ENCODE measurements at regions not wholly inside any gene's neighbourhood (a gene's known extent, or its start where the extent isn't known, plus 50 kb on each side); places are given as distances from the start of the nearest gene placed in this dataset.

DNA sequence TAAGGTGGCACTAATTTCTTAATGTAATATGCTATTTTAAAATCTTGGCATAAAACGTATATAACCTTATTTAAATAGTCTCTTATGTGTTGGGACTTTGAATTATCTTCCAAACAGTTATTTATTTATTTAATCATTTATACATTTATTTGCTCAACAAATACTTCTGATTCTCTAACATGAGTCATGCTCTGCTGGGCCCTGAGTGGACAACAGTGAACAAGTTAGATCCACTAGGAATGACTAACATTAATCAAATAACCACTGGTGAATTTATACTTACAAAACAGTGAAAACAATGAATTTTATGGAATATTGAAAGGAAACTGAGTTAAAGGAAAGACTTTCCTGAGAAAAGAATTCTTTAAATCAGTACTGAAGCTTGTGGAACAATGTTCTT lies 1257.2 kb upstream of the CHAC2 start:
- Histone ChIP-seq H3K4me1 (ENCODE audit: insufficient read depth) (no peaks in the 10 kb centered on the region), H3K27ac (no peak overlapping the region), H4K20me1 (ENCODE audit: insufficient read depth, poor library complexity, severe bottlenecking) (no peaks in the 10 kb centered on the region), H3K9me3 (ENCODE audit: low read depth) (no peaks in the 10 kb centered on the region), H3K79me2 (no peaks in the 10 kb centered on the region), H3K4me2 (no peak overlapping the region), H3K9me2 (replicated peaks; ENCODE audit: insufficient read depth) (no peaks in the 10 kb centered on the region), H2AFZ (no peak overlapping the region), H3K36me3 (replicated peaks; ENCODE audit: insufficient read depth, low read depth) (no peaks in the 10 kb centered on the region), H3K27me3 (no peaks in the 10 kb centered on the region), H3K4me3 (no peak overlapping the region)
- no peak for DNase-seq (ENCODE audit: low spot score)
- TF ChIP-seq EZH2phosphoT487 (IDR thresholded peaks at IDR 0.05; ENCODE audit: low read depth, severe bottlenecking, unreplicated experiment): no peak
- WGBS (ENCODE audit: low lambda C conversion rate, missing lambda C conversion rate): 93% methylated on average over 1 of the region's 1 CpG

GRCh38 chr2:52502476-52502860 lies 1265.1 kb upstream of the CHAC2 start:
- H3K27ac ChIP-seq: no peak overlapping the region
- no peaks in the 10 kb centered on the region for H3K36me3 ChIP-seq (replicated peaks; ENCODE audit: insufficient read depth, low read depth)
- H3K9me3 ChIP-seq (ENCODE audit: low read depth): no peaks in the 10 kb centered on the region
- H2AFZ ChIP-seq: no peak overlapping the region
- WGBS (ENCODE audit: low lambda C conversion rate, missing lambda C conversion rate): 66% methylated on average over 2 of the region's 2 CpGs
- no peaks in the 10 kb centered on the region for H3K9me2 ChIP-seq (replicated peaks; ENCODE audit: insufficient read depth)
- H3K4me2 ChIP-seq: no peak overlapping the region
- peaks cover 24% of the 10 kb centered on the region for H3K4me1 ChIP-seq (ENCODE audit: insufficient read depth)
- no peaks in the 10 kb centered on the region for H3K79me2 ChIP-seq
- no peaks in the 10 kb centered on the region for H4K20me1 ChIP-seq (ENCODE audit: insufficient read depth, poor library complexity, severe bottlenecking)
- no peaks in the 10 kb centered on the region for H3K27me3 ChIP-seq
- TF ChIP-seq EZH2phosphoT487 (IDR thresholded peaks at IDR 0.05; ENCODE audit: low read depth, severe bottlenecking, unreplicated experiment) (peak; percentile 76), EZH2 (IDR thresholded peaks at IDR 0.05; ENCODE audit: borderline replicate concordance) (no peak)
- no peak overlapping the region for H3K4me3 ChIP-seq
- DNase-seq (ENCODE audit: low spot score): no peak

DNA sequence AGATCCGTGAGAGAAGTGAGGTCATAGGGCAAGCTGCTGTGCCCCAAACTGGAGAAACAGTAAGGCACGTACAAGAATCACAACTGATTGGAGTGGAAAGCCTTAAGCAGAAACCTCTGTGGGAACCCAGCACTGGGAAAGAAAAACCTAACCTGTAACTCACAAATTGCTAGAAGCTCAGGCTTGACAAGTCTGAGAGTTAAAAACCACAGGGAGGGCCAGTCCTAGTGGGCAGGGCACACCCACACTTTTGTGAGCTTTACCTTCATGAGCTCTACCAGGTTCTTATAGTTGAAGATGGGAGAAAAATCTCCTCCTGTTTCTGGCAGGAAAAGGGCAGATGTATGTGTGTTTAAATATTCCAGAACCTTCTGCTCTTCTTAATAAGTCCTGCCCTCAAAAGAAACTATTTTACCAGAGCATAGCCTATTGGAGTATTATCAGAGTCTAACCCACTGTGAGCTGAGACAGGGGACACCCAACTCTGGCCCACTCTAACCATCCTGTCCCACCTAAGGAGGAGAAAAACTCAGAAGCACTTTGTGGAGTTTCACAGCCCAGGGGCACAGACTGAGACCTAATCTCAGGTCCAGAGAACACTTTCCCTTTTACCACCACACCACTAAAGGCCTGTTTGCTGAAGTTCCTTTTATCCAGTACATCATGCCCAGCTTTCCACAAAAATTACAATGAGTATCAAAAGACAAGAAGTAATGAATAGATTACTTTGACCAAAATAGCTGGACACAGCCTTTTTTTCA lies 1265.7 kb upstream of the CHAC2 start:
- H3K27ac ChIP-seq: no peak overlapping the region
- no peak overlapping the region for H3K4me3 ChIP-seq
- no peaks in the 10 kb centered on the region for H3K9me2 ChIP-seq (replicated peaks; ENCODE audit: insufficient read depth)
- H3K4me2 ChIP-seq: no peak overlapping the region
- no peaks in the 10 kb centered on the region for H3K79me2 ChIP-seq
- no peaks in the 10 kb centered on the region for H4K20me1 ChIP-seq (ENCODE audit: insufficient read depth, poor library complexity, severe bottlenecking)
- TF ChIP-seq EZH2phosphoT487 (IDR thresholded peaks at IDR 0.05; ENCODE audit: low read depth, severe bottlenecking, unreplicated experiment): no peak
- TF ChIP-seq, protein P1, sequence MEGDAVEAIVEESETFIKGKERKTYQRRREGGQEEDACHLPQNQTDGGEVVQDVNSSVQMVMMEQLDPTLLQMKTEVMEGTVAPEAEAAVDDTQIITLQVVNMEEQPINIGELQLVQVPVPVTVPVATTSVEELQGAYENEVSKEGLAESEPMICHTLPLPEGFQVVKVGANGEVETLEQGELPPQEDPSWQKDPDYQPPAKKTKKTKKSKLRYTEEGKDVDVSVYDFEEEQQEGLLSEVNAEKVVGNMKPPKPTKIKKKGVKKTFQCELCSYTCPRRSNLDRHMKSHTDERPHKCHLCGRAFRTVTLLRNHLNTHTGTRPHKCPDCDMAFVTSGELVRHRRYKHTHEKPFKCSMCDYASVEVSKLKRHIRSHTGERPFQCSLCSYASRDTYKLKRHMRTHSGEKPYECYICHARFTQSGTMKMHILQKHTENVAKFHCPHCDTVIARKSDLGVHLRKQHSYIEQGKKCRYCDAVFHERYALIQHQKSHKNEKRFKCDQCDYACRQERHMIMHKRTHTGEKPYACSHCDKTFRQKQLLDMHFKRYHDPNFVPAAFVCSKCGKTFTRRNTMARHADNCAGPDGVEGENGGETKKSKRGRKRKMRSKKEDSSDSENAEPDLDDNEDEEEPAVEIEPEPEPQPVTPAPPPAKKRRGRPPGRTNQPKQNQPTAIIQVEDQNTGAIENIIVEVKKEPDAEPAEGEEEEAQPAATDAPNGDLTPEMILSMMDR (IDR thresholded peaks at IDR 0.05; ENCODE audit: poor library complexity): no peak
- no peak for TF ChIP-seq EZH2 (IDR thresholded peaks at IDR 0.05; ENCODE audit: borderline replicate concordance)
- H2AFZ ChIP-seq: no peak overlapping the region
- H3K36me3 ChIP-seq (replicated peaks; ENCODE audit: insufficient read depth, low read depth): no peaks in the 10 kb centered on the region
- no peak for DNase-seq (ENCODE audit: low spot score)
- no peaks in the 10 kb centered on the region for H3K27me3 ChIP-seq
- H3K4me1 ChIP-seq (ENCODE audit: insufficient read depth): peaks cover 24% of the 10 kb centered on the region
- 64% methylated on average over 2 of the region's 2 CpGs for WGBS (ENCODE audit: low lambda C conversion rate, missing lambda C conversion rate)
- H3K9me3 ChIP-seq (ENCODE audit: low read depth): no peaks in the 10 kb centered on the region

DNA sequence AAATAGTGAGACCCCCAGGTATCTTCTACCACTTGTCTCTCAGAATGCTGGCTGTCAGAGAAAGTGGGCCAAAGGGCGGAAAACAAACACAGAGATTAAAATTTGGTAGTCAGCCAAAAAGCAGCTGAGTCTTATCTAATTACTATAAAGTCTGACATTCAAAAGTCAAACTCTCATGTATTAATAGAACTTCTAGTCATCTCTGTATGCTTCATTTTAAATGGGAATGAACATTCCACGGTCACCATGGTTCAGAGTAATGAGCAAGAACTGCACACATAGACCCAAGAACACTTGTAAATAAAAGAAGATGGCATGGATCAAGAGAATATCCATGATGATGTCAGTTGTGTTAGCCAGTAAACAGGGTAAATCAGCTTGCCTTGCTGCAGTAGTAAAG lies 1267.0 kb upstream of the CHAC2 start:
- no peak overlapping the region for H3K27ac ChIP-seq
- H3K79me2 ChIP-seq: no peaks in the 10 kb centered on the region
- H4K20me1 ChIP-seq (ENCODE audit: insufficient read depth, poor library complexity, severe bottlenecking): no peaks in the 10 kb centered on the region
- WGBS (ENCODE audit: low lambda C conversion rate, missing lambda C conversion rate): 76% methylated on average over 2 of the region's 2 CpGs
- peak overlapping the region; percentile 10 for H3K4me2 ChIP-seq
- TF ChIP-seq, protein P1 (IDR thresholded peaks at IDR 0.05; ENCODE audit: poor library complexity): no peak
- no peak for TF ChIP-seq EZH2 (IDR thresholded peaks at IDR 0.05; ENCODE audit: borderline replicate concordance)
- TF ChIP-seq EZH2phosphoT487 (IDR thresholded peaks at IDR 0.05; ENCODE audit: low read depth, severe bottlenecking, unreplicated experiment): no peak
- no peak overlapping the region for H3K4me3 ChIP-seq
- H3K36me3 ChIP-seq (replicated peaks; ENCODE audit: insufficient read depth, low read depth): no peaks in the 10 kb centered on the region
- peak overlapping the region; percentile 19 for H2AFZ ChIP-seq
- H3K9me3 ChIP-seq (ENCODE audit: low read depth): no peaks in the 10 kb centered on the region
- H3K27me3 ChIP-seq: no peaks in the 10 kb centered on the region
- H3K9me2 ChIP-seq (replicated peaks; ENCODE audit: insufficient read depth): no peaks in the 10 kb centered on the region
- DNase-seq (ENCODE audit: low spot score): no peak
- peaks cover 24% of the 10 kb centered on the region for H3K4me1 ChIP-seq (ENCODE audit: insufficient read depth)
